GM13976 (cell line): ENCODE measurements at regions not wholly inside any gene's neighbourhood (a gene's known extent, or its start where the extent isn't known, plus 50 kb on each side); places are given as distances from the start of the nearest gene placed in this dataset.

Experiments used
- DNase-seq: peaks from one replicate; pipeline ENCODE4 v3.0.0; 2012; ENCODE audit warnings: low spot score
- CTCF ChIP-seq: IDR thresholded peaks from 2 replicates; pipeline ENCODE4 v1.5.1; 2012; ENCODE audit warnings: borderline replicate concordance, mild to moderate bottlenecking; ENCODE audit not compliant: insufficient read depth; ENCODE audit errors: extremely low read depth, missing control alignments, control extremely low read depth
- in situ Hi-C: fragments of 300-500 bp; cut with MboI; formaldehyde crosslinking; loops from one replicate; pipeline ENCODE4 v1.12.0; 2022; ENCODE audit warnings: low sequenced_read_pairs, mixed read lengths, inconsistent platforms; ENCODE audit not compliant: unreplicated experiment

DNA sequence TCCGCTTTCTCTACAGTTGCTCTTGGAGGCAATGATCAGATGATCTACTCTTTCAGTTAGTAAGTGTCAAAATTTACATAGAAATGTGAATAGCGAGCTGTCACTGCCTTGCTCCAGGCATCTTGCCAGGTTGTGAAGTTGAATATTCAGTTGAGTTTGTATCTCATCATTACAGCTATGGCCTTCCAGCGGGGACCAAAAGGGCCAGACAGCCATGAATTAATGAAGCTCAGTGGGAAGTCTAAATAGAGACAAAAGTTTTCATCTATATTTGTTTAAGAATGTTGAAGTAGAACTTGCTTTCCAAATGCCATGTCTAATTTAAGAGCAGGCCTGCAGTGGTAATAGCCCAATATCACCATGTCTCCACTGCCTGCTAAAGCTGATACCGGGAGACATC, 387.8 kb downstream of the FLRT2 start:
- no peak for TF ChIP-seq CTCF
- DNase-seq, result no peak
- in situ Hi-C loops, result no loop called here

GRCh38 chr14:85915711-85916110, 385.8 kb downstream of the FLRT2 start:
- TF ChIP-seq CTCF, result no peak
- no peak for DNase-seq
- in situ Hi-C loops, result no loop called here

GRCh38 chr14:85912141-85912540, 382.2 kb downstream of the FLRT2 start:
- DNase-seq, result no peak
- in situ Hi-C loops, result no loop called here
- no peak for TF ChIP-seq CTCF

GRCh38 chr14:85911044-85911443, 381.1 kb downstream of the FLRT2 start:
- in situ Hi-C loops, result no loop called here
- DNase-seq, result no peak
- no peak for TF ChIP-seq CTCF

DNA sequence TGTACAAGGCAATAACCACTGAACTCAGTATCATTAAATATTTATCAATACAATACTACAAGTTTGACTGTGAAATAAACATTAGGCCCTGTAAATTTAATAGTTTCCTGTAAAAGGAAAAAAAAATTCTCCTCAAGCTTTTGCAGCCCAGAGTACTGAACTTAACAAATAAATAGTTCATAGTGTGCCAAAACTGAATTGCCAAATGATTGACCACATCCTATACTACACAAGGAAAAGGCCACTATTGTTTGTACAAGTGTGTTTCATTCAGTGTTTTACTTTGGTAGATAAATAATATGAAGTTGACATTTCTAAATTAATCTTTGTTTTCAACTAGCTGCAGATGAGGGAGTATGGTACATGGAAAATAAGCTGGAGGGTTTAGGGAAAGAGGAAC, 379.6 kb downstream of the FLRT2 start:
- TF ChIP-seq CTCF, result no peak
- in situ Hi-C loops, result no loop called here
- DNase-seq, result no peak

GRCh38 chr14:85907536-85907935, 377.6 kb downstream of the FLRT2 start:
- in situ Hi-C loops, result no loop called here
- TF ChIP-seq CTCF, result no peak
- DNase-seq, result no peak

DNA sequence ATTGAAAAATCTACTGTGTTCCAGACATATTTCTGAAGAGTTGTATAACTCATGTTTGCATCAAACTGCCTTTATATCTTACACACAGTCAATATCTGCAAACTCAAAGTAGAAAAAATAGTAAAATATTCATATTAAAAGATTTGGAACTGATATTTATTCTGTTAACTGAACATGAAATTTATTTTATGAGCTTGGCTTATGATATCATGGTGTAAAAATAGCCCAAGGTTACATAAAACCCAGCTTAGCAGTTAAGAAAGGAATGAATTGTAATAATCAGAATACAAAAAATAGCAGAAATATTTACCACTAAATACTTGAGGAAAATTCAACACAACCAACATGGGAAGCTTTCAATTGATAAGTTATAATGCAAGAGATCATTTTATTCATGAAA, 367.9 kb downstream of the FLRT2 start:
- no peak for TF ChIP-seq CTCF
- in situ Hi-C loops, result no loop called here
- DNase-seq, result no peak
